Astrocyte (in vitro differentiated cells and primary cell): ENCODE measurements at regions not wholly inside any gene's neighbourhood (a gene's known extent, or its start where the extent isn't known, plus 50 kb on each side); places are given as distances from the start of the nearest gene placed in this dataset.

ENCODE experiments used
- DNase-seq: peaks from one replicate; pipeline ENCODE4 v3.0.0-alpha.2; 2010; ENCODE audit warnings: low read depth
- FAIRE-seq: peaks from 2 replicates; lab custom pipeline; 2011; peaks lifted over from hg19 to GRCh38; lab: Jason Lieb, UNC
- H2AFZ ChIP-seq: 2 replicates; pipeline ENCODE4 v1.6.0; 2012; ENCODE audit warnings: low read depth, low read length, inconsistent platforms
- H3K27ac ChIP-seq: 2 replicates; pipeline ENCODE4 v1.5.1; 2011; ENCODE audit warnings: low read depth, low read length, inconsistent platforms
- H3K27me3 ChIP-seq: 2 replicates; pipeline ENCODE4 v1.6.0; 2011; ENCODE audit warnings: low read length, inconsistent platforms; ENCODE audit not compliant: insufficient read depth
- H3K36me3 ChIP-seq: 2 replicates; pipeline ENCODE4 v1.5.1; 2011; ENCODE audit warnings: low read length, inconsistent platforms; ENCODE audit not compliant: insufficient read depth
- H3K4me1 ChIP-seq: 2 replicates; pipeline ENCODE4 v1.5.1; 2011; ENCODE audit warnings: low read length, inconsistent platforms; ENCODE audit not compliant: insufficient read depth
- H3K4me2 ChIP-seq: 2 replicates; pipeline ENCODE4 v1.6.0; 2012; ENCODE audit warnings: low read length, inconsistent platforms
- H3K4me3 ChIP-seq: 2 replicates; pipeline ENCODE4 v1.5.1; 2011; ENCODE audit warnings: low read depth, mild to moderate bottlenecking, low read length, inconsistent platforms; ENCODE audit not compliant: insufficient read depth
- H3K79me2 ChIP-seq: 2 replicates; pipeline ENCODE4 v1.6.0; 2012; ENCODE audit warnings: mild to moderate bottlenecking, low read length, inconsistent platforms; ENCODE audit not compliant: insufficient read depth
- H3K9ac ChIP-seq: 2 replicates; pipeline ENCODE4 v1.6.0; 2012; ENCODE audit warnings: mild to moderate bottlenecking, low read length, inconsistent platforms
- H3K9me3 ChIP-seq: 2 replicates; pipeline ENCODE4 v1.5.1; 2012; ENCODE audit warnings: low read depth, mild to moderate bottlenecking, low read length, inconsistent platforms; ENCODE audit not compliant: insufficient read depth
- H4K20me1 ChIP-seq: 2 replicates; pipeline ENCODE4 v1.6.0; 2012; ENCODE audit warnings: low read length, inconsistent platforms; ENCODE audit not compliant: insufficient read depth
- H3K27ac Mint-ChIP-seq: one replicate; pipeline ENCODE4 v1.8.0; 2021; ENCODE audit warnings: mild to moderate bottlenecking, mixed read lengths; ENCODE audit not compliant: unreplicated experiment
- H3K27me3 Mint-ChIP-seq: one replicate; pipeline ENCODE4 v1.8.0; 2021; ENCODE audit warnings: low read depth, mixed read lengths; ENCODE audit not compliant: unreplicated experiment
- H3K36me3 Mint-ChIP-seq: one replicate; pipeline ENCODE4 v1.8.0; 2021; ENCODE audit warnings: low read depth, mixed read lengths; ENCODE audit not compliant: unreplicated experiment
- H3K4me1 Mint-ChIP-seq: one replicate; pipeline ENCODE4 v1.8.0; 2021; ENCODE audit warnings: low read depth, mixed read lengths; ENCODE audit not compliant: unreplicated experiment
- H3K4me3 Mint-ChIP-seq: one replicate; pipeline ENCODE4 v1.8.0; 2021; ENCODE audit warnings: mild to moderate bottlenecking, moderate library complexity, mixed read lengths; ENCODE audit not compliant: unreplicated experiment
- H3K9me3 Mint-ChIP-seq: one replicate; pipeline ENCODE4 v1.8.0; 2021; ENCODE audit warnings: mild to moderate bottlenecking, mixed read lengths; ENCODE audit not compliant: unreplicated experiment
- CTCF ChIP-seq: IDR thresholded peaks from 2 replicates; pipeline ENCODE4 v1.5.1; 2011; ENCODE audit warnings: low read depth, mild to moderate bottlenecking, inconsistent platforms, low read length, moderate library complexity; ENCODE audit not compliant: insufficient read depth
- EZH2 ChIP-seq: IDR thresholded peaks from 2 replicates; pipeline ENCODE4 v1.6.1; 2012; ENCODE audit warnings: mild to moderate bottlenecking, low read length, inconsistent platforms; ENCODE audit not compliant: insufficient read depth

- H3K9me3 Mint-ChIP-seq, result no peaks in the 10 kb centered on the region
- H3K9ac ChIP-seq, result no peak overlapping the region
- H3K4me2 ChIP-seq, result no peak overlapping the region
- H3K27me3 Mint-ChIP-seq, result no peaks in the 10 kb centered on the region
- TF ChIP-seq CTCF, result no peak
- H3K36me3 ChIP-seq, result no peaks in the 10 kb centered on the region
- no peaks in the 10 kb centered on the region for H4K20me1 ChIP-seq
- no peak overlapping the region for H2AFZ ChIP-seq
- DNase-seq, result no peak
- no peak overlapping the region for H3K4me3 ChIP-seq
- H3K36me3 Mint-ChIP-seq, result no peaks in the 10 kb centered on the region
- FAIRE-seq, result no peak
- no peaks in the 10 kb centered on the region for H3K27me3 ChIP-seq
- H3K4me1 Mint-ChIP-seq, result peaks cover 8% of the 10 kb centered on the region
- no peaks in the 10 kb centered on the region for H3K4me1 ChIP-seq
- no peak overlapping the region for H3K27ac Mint-ChIP-seq
- no peaks in the 10 kb centered on the region for H3K79me2 ChIP-seq
- H3K9me3 ChIP-seq, result no peaks in the 10 kb centered on the region
- no peak overlapping the region for H3K27ac ChIP-seq
- H3K4me3 Mint-ChIP-seq, result no peak overlapping the region
These were observed 862.2 kb upstream of the LRATD1 start for GRCh38 chr2:13770279-13770678.

- Mint-ChIP-seq H3K27me3 (no peaks in the 10 kb centered on the region), H3K36me3 (no peaks in the 10 kb centered on the region), H3K9me3 (no peaks in the 10 kb centered on the region), H3K4me3 (no peak overlapping the region), H3K27ac (no peak overlapping the region), H3K4me1 (no peaks in the 10 kb centered on the region)
- Histone ChIP-seq H2AFZ (no peak overlapping the region), H3K4me1 (no peaks in the 10 kb centered on the region), H3K79me2 (no peaks in the 10 kb centered on the region), H3K36me3 (no peaks in the 10 kb centered on the region), H3K9me3 (no peaks in the 10 kb centered on the region), H3K27me3 (no peaks in the 10 kb centered on the region), H4K20me1 (no peaks in the 10 kb centered on the region), H3K27ac (no peak overlapping the region), H3K4me3 (no peak overlapping the region), H3K4me2 (no peak overlapping the region), H3K9ac (no peak overlapping the region)
- TF ChIP-seq EZH2 (no peak), CTCF (no peak)
- DNase-seq (no peak), FAIRE-seq (no peak)
These were observed 852.5 kb upstream of the LRATD1 start for GRCh38 chr2:13779996-13780395.

- FAIRE-seq (no peak), DNase-seq (no peak)
- no peak overlapping the region for H3K27ac Mint-ChIP-seq
- Histone ChIP-seq H3K4me3 (no peak overlapping the region), H3K36me3 (no peaks in the 10 kb centered on the region), H3K79me2 (no peaks in the 10 kb centered on the region), H3K9ac (no peak overlapping the region), H3K27ac (no peak overlapping the region), H4K20me1 (no peaks in the 10 kb centered on the region), H2AFZ (no peak overlapping the region), H3K4me2 (no peak overlapping the region), H3K4me1 (no peaks in the 10 kb centered on the region), H3K9me3 (no peaks in the 10 kb centered on the region), H3K27me3 (no peaks in the 10 kb centered on the region)
- TF ChIP-seq EZH2, result no peak
- TF ChIP-seq CTCF, result no peak
- H3K4me1 Mint-ChIP-seq, result no peaks in the 10 kb centered on the region
- H3K9me3 Mint-ChIP-seq, result no peaks in the 10 kb centered on the region
- no peaks in the 10 kb centered on the region for H3K36me3 Mint-ChIP-seq
- H3K27me3 Mint-ChIP-seq, result no peaks in the 10 kb centered on the region
- no peak overlapping the region for H3K4me3 Mint-ChIP-seq
These were observed 841.4 kb upstream of the LRATD1 start for GRCh38 chr2:13791019-13791547.
